ENCODE measurements at regions not wholly inside any gene's neighbourhood (a gene's known extent, or its start where the extent isn't known, plus 50 kb on each side); places are given as distances from the start of the nearest gene placed in this dataset.
A peak's percentile ranks its signal among the peaks of the same experiment; 100 is the strongest.
"Not testable (repeated sequence)": the region's sequence is repeated elsewhere in the genome, so short reads cannot be mapped to it uniquely, and the experiment has no call there.

DNA sequence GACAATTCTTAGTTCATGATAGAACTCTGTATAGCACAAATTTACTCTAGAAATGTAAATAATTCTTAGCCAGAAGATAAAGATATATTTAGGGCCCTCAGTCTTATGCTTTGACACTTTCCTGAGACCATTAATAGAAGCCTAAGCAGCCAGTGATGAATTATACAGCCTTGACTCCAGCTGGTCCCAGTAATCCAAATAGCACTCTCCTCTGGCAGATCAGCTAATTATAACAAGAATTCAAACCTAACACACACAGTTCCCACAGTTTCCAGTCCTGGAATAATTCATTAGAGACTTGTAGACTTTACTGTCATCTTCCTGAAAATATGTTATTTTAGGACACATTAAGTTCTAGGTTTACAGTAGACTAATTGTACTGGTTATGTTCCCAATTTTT is 50.4 kb downstream of the SHOC1 start:
- peak; percentile 18 for DNase-seq

DNA sequence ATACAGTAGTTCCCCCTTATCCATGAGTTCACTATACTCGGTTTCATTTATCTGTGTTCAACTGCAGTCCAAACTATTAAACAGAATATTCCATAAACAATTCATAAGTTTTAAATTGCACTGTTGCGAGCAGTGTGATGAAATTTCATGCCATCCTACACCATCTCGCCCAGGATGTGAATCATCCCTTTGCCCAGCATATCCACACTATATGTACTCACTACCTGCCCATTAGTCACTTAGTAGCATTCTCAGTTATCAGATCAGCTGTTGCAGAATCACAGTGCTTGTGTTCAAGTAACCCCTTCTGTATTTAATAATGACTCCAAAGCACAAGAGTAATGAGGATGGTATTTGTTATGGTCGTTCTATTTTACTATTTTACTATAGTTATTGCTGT is 51.5 kb downstream of the SHOC1 start:
- DNase-seq, result peak; percentile 6

DNA sequence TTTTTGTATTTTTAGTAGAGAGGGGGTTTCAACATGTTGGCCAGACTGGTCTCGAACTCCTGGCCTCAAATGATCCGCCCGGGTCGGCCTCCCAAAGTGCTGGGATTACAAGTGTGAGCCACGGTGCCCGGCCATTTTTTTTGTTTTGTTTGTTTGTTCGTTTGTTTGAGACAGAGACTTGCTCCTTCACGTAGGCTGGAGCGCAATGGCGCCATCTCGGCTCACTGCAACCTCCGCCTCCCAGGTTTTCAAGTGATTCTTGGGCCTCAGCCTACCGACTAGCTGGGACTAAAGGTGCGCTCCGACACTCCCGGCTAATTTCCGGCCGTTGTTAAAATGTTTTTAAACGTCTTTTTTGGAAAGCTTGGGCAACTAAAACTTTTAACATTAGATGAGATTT is 54.0 kb downstream of the SHOC1 start:
- no peak for DNase-seq

DNA sequence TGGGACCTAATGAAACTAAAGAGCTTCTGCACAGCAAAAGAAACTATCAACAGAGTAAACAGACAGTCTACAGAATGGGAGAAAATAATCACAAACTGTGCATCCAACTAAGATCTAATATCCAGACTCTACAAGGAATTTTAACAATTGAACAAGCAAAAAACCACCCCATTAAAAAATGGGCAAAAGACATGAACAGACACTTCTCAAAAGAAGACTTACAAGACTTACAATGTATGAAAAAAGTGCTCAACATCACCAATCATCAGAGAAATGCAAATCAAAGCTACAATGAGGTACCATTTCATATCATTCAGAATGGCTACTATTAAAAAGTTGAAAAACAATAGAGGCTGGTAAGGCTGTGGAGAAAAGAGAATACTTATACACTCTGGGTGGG is 58.0 kb downstream of the SHOC1 start:
- DNase-seq, result no peak

DNA sequence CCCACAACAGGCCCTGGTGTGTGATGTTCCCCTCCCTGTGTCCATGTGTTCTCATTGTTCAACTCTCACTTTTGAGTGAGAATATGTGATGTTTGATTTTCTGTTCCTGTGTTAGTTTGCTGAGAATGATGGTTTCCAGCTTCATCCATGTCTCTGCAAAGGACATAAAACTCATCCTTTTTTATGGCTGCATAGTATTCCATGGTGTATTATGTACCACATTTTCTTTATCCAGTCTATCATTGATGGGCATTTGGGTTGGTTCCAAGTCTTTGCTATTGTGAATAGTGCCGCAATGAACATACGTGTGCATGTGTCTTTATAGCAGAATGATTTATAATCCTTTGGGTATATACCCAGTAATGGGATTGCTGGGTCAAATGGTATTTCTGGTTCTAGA is 59.4 kb downstream of the SHOC1 start:
- DNase-seq, result not testable (repeated sequence)

DNA sequence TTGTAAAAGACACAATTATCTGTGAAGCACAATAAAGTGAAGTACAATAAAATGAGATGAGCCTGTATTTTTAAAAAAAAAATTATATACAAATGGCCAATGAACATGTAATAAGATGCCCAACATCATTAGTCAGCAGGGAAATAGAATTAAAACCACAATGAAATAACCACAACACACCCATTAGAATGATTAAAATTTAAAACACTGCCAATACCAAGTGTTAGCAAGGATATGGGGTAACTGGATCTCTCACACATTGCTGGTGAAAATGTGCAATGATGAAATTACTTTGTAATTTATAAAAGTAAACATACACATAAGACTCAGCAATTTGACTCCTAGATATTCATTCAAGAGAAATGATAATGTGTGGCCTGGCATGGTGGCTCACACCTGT is 62.8 kb downstream of the SHOC1 start:
- no peak for DNase-seq

DNA sequence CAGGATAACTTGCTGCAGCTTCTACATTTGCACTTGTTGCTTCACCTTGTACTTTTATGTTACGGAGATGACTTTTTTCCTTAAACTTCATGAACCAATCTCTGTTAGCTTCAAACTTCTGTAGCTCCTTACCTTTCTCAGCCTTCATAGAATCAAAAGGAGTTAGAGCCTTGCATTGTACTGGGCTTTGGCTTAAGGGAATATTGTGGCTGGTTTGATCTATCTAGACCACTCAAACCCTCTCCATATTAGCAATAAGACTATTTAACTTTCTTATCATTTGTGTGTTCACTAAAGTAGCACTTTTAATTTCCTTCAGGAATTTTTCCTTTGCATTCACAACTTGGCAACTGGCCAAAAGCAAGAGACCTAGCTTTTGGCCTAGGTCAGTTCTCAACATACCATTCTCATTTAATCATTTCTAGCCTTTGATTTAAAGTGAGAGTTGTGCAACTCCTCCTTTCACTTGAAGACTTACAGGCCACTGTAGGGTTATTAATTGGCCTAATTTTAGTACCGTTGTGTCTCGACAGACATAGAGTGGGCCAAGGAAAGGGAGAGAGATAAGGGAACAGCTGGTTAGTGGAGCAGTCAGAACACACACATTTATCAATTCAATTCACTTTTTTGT is 63.7 kb downstream of the SHOC1 start:
- no peak for DNase-seq

DNA sequence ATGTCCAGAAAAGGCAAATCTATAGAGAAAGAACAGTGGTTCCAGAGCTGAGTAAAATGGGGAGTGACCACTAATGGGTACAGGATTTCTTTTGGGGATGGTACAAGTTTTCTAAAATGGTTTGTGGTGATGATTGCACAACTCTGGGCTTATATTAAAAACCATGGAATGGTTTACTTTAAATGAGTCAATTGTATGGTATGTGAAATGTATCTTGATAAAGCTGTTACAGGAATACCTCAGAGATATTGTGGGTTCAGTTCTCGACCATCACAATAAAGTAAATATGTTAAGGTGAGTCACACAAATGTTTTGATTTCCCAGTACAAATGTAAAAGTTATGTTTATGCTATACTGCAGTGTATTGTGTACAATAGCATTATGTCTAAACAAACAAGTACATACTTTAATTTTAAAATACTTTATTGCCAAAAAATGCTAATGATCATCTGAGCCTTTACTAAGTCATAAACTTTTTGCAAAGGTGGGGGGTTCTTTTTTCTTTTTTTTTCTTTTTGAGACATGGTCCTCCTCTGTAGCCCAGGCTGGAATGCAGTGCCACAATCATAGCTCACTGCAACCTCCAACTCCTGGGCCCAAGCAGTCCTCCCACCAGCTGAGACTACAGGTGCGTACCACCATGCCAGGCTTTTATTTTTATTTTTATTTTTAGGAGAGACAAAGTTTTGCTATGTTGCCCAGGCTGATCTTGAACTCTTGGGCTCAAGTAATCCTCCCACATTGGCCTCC is 65.9 kb downstream of the SHOC1 start:
- DNase-seq, result no peak

DNA sequence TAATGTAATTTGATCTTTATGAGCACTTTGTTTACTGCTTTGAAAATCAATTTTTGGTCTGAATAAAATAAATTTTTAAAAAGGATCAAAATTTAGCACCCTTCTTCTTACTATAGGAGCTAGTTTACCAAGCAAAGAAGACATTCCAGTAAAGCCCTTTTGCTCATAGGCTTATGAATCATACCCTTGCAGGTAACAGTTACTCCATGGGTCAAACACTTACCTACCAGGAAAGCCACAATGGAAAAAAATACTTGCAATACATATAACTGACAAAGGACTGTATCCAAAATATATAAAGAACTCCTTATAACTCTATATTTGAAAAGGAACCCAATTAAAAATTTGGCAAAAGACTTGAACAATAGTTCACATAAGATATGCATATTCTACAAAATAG is 66.6 kb downstream of the SHOC1 start:
- no peak for DNase-seq

DNA sequence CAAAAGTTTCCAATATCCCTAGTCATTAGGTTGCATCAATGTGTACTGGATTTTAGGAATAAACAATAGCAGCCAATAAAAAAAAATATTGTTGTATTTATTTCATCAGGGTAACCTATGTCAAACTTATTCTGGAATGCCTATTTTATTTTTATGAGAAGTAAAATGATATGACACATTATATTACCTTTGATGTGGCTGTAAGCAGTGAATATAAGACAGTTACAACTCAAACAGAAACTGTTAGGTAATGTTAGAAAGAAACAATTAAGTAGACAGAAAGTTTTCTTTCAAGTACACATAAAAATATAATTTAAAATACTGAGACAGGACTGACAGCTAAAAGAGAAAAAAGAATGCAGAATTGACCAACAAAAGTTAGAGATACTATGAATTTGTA is 65.5 kb downstream of the GNG10 start:
- no peak for DNase-seq

DNA sequence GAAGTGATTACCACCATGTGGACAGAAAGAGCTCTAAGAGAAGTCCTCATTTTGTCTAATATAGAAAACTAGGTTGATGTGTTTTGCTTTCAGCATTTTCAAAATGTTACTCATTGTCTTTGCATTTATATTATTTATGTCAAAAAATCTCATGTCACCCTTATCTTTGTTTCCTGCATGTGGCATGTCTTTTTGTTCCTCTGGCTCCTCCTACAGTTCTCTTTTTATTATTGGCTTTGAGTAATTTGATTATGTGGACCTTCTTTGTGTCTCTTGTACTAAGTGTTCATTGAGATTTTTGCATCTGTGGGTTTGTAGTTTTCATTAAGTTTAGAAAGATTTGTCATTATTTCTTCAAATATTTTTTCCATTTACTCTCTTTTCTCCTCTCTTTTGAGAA is 58.8 kb downstream of the GNG10 start:
- no peak for DNase-seq
